Spleen (tissue), 11 donors: ENCODE measurements at regions not wholly inside any gene's neighbourhood (a gene's known extent, or its start where the extent isn't known, plus 50 kb on each side); places are given as distances from the start of the nearest gene placed in this dataset.

ENCODE experiments used
- DNase-seq: peaks from one replicate; pipeline ENCODE4 v3.0.0-alpha.2; 2020
- H3K27ac ChIP-seq, 8 donors: fragments of 200-600 bp; sonication (generic) in 7 of 8; 1 replicate in 4 of 8; 2 replicates in 4 of 8; pipeline versions ENCODE4 v1.5.0 to v1.8.0; 2016 to 2021; ENCODE audit warnings: inconsistent platforms in 4 of 8, mild to moderate bottlenecking in 4 of 8, moderate library complexity in 1 of 8
- H3K27me3 ChIP-seq, 7 donors: fragments of 200-600 bp; sonication (generic) in 6 of 7; replicated peaks in 1 of 7; 1 replicate in 4 of 7; 2 replicates in 3 of 7; pipeline versions ENCODE4 v1.5.0 to v1.8.0; 2016 to 2021; ENCODE audit warnings: inconsistent platforms in 3 of 7, mild to moderate bottlenecking in 1 of 7
- H3K36me3 ChIP-seq, 6 donors: fragments of 200-600 bp; sonication (generic) in 5 of 6; 1 replicate in 4 of 6; 2 replicates in 2 of 6; pipeline versions ENCODE4 v1.5.0 to v1.8.0; 2016 to 2021; ENCODE audit warnings: inconsistent platforms in 2 of 6
- H3K4me1 ChIP-seq, 6 donors: fragments of 200-600 bp; sonication (generic) in 5 of 6; 1 replicate in 3 of 6; 2 replicates in 3 of 6; pipeline versions ENCODE4 v1.5.0 to v1.8.0; 2016 to 2021; ENCODE audit warnings: inconsistent platforms in 3 of 6
- H3K4me3 ChIP-seq, 8 donors: fragments of 200-600 bp; sonication (generic) in 7 of 8; 1 replicate in 4 of 8; 2 replicates in 4 of 8; pipeline versions ENCODE4 v1.5.0 to v1.8.0; 2016 to 2021; ENCODE audit warnings: inconsistent platforms in 4 of 8, mild to moderate bottlenecking in 4 of 8, moderate library complexity in 2 of 8
- H3K9me3 ChIP-seq, 8 donors: fragments of 200-600 bp; sonication (generic) in 7 of 8; 1 replicate in 4 of 8; 2 replicates in 4 of 8; pipeline versions ENCODE4 v1.5.0 to v1.8.0; 2016 to 2021; ENCODE audit warnings: inconsistent platforms in 4 of 8
- POLR2A ChIP-seq, 3 donors: fragments of 450-650 bp; IDR thresholded peaks; one replicate each; pipeline ENCODE4 v1.5.1; 2017; ENCODE audit warnings: antibody characterized with exemption in 3 of 3, mild to moderate bottlenecking in 1 of 3
- POLR2AphosphoS5 ChIP-seq, 3 donors: sonication (generic); formaldehyde crosslinking; IDR thresholded peaks; one replicate each; pipeline ENCODE4 v1.5.1; 2017; ENCODE audit warnings: antibody characterized with exemption in 3 of 3
- WGBS, 5 donors: extraction: QIAGEN DNeasy Blood & Tissue Kit in 3 of 5; methylation state at CpG; one replicate each; pipeline versions ENCODE4 v1.1.5 to v1.1.7; 2013 to 2018; 5-methylcytosine and 5-hydroxymethylcytosine counted together
- intact Hi-C: fragments of 100-400 bp; cut with DNase I; formaldehyde crosslinking; loops from one replicate; pipeline ENCODE4 v1.15.0; 2023; ENCODE audit warnings: low total_unique reads
- TF ChIP-seq, protein P1 (sequence below), 11 experiments: fragments of 200-600 bp in 7 of 11; fragments of 450-650 bp in 4 of 11; sonication (generic) in 4 of 11; IDR thresholded peaks in 8 of 11; conservative IDR thresholded peaks in 3 of 11; 1 replicate in 7 of 11; 2 replicates in 4 of 11; pipeline versions ENCODE4 v1.4.0 to v1.8.0; 2016 to 2021; ENCODE audit warnings: antibody characterized with exemption in 11 of 11, inconsistent platforms in 4 of 11, mild to moderate bottlenecking in 1 of 11
- donor health status: healthy with polysubstance abuse.
- donor health status: DM: no; HTN: no; CAD: no; lungs with moderate emphysema.
- donor health status: DM: no; HTN: no; CAD: no.
- donor health status: Bipolar disorder and iron deficiency.
- donor health status: healthy.
- donor health status: DM: no; HTN: no; CAD: no.
- donor health status: DM: yes; HTN: yes; CAD: no.

DNA sequence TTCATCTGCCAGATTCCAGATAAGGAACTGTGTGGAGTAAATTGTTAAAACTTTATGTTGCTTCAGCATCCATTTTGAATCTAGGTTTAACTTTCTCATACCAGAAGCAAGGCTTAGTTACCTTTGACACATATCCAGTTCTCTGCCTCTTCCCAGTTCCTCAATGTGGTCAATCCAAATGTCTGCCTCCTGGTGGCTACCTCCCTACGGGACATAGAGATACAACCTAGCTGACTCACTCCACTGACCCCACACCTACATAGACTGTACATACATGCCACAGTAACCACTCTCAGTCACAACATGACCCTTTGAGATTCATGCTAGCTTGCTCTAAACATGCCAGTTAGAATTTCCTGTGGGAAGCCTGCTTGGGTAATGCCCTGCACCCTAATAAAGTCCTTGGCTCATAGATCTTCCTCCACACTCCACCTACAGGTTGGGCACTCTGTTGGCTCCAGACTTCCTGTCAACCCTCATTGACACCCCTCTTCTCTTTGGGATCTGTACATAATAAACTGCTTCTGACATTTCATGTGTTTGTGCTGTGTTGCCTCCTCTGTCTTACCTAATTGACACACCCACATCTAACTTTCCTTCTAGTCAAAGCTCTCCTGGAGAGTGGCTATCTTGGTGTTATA lies 278.1 kb downstream of the HTR7 start:
- Histone ChIP-seq H3K4me3 (no peak overlapping the region), H3K9me3 (no peaks in the 10 kb centered on the region), H3K27ac (no peak overlapping the region), H3K27me3 (peaks cover 0 to 11% (median 0%) of the 10 kb centered on the region in 7 donors), H3K36me3 (no peaks in the 10 kb centered on the region), H3K4me1 (no peaks in the 10 kb centered on the region)
- intact Hi-C loops: no loop called here
- no peak for DNase-seq
- no peak for TF ChIP-seq POLR2A (IDR thresholded peaks at IDR 0.05)
- TF ChIP-seq, protein P1, sequence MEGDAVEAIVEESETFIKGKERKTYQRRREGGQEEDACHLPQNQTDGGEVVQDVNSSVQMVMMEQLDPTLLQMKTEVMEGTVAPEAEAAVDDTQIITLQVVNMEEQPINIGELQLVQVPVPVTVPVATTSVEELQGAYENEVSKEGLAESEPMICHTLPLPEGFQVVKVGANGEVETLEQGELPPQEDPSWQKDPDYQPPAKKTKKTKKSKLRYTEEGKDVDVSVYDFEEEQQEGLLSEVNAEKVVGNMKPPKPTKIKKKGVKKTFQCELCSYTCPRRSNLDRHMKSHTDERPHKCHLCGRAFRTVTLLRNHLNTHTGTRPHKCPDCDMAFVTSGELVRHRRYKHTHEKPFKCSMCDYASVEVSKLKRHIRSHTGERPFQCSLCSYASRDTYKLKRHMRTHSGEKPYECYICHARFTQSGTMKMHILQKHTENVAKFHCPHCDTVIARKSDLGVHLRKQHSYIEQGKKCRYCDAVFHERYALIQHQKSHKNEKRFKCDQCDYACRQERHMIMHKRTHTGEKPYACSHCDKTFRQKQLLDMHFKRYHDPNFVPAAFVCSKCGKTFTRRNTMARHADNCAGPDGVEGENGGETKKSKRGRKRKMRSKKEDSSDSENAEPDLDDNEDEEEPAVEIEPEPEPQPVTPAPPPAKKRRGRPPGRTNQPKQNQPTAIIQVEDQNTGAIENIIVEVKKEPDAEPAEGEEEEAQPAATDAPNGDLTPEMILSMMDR (IDR thresholded peaks at IDR 0.05 in 8 of 11, conservative IDR thresholded peaks at IDR 0.05 in 3 of 11): no peak
- TF ChIP-seq POLR2AphosphoS5 (IDR thresholded peaks at IDR 0.05): no peak
- WGBS, 5 donors: 50 to 84% (median 58%) methylated on average over 1 of the region's 1 CpG

DNA sequence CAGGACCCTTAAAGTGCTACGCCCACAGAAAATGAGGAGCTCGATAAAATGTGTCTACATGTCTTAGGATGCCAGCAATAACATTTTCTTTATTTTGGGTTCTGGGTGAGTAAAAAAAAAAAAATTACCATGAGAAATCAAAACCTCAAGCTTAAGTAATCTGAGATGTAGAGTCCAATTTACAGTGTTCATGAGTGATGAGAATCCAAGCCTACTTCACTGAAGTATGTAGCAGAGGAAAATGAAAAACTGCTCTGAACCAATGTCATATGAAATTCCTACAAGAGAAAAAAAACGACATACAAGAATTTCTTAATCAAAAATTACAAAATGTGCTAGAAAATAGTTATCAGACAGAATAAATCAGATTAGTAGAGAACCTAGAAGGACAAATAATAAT lies 274.4 kb downstream of the HTR7 start:
- DNase-seq: no peak
- WGBS, 5 donors: 63 to 92% (median 76%) methylated on average over 3 of the region's 3 CpGs
- Histone ChIP-seq H3K27me3 (peaks cover 0 to 11% (median 0%) of the 10 kb centered on the region in 7 donors), H3K4me3 (no peak overlapping the region), H3K4me1 (no peaks in the 10 kb centered on the region), H3K9me3 (no peaks in the 10 kb centered on the region), H3K27ac (no peak overlapping the region), H3K36me3 (no peaks in the 10 kb centered on the region)
- TF ChIP-seq POLR2AphosphoS5 (IDR thresholded peaks at IDR 0.05): no peak
- TF ChIP-seq POLR2A (IDR thresholded peaks at IDR 0.05): no peak
- TF ChIP-seq, protein P1 (IDR thresholded peaks at IDR 0.05 in 8 of 11, conservative IDR thresholded peaks at IDR 0.05 in 3 of 11): no peak
- intact Hi-C loops: no loop called here

DNA sequence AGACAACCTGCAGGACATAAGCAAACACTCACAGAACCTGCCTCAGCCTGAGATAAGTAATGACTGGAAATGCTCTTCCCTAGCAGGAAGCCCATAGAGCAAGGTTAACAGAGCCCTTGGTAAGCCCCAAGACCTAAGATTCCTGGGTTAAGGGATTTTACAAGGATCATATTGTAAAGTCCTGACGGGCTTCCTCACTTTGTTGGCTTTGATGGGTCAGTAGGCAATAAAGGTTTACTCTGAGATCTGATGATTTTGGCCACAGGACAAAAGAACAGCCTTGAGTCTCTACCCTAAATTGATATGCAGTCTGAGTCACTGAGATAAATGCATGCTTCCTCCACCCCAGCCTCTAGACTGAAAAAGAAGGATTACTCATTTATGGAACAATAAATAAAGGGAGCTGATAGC lies 270.8 kb downstream of the HTR7 start:
- Histone ChIP-seq H3K27ac (no peak overlapping the region), H3K4me1 (no peaks in the 10 kb centered on the region), H3K27me3 (no peaks in the 10 kb centered on the region), H3K9me3 (no peaks in the 10 kb centered on the region), H3K36me3 (no peaks in the 10 kb centered on the region), H3K4me3 (no peak overlapping the region)
- DNase-seq: no peak
- WGBS, 5 donors: 33 to 71% (median 54%) methylated on average over 1 of the region's 1 CpG
- intact Hi-C loops: no loop called here
- TF ChIP-seq POLR2AphosphoS5 (IDR thresholded peaks at IDR 0.05): no peak
- TF ChIP-seq POLR2A (IDR thresholded peaks at IDR 0.05): no peak
- TF ChIP-seq, protein P1 (IDR thresholded peaks at IDR 0.05 in 8 of 11, conservative IDR thresholded peaks at IDR 0.05 in 3 of 11): no peak

DNA sequence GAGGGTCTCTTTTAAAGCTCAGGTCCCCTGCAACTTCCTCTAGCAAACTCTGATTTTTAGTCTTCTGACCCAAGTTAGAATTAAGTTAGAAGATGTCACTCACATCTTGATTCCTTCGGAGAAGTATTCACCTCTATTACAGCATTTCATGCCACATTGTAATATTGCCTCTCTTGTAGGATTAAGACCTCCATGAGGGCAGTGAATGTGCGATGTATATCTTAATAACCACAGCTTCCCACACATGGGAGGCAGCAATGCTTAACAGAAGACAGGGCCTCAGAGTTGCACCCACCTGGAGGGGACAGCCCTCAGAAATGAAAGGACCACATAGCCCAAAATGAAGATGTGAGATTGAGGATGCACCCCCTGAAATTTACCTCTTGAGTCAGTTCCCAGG lies 270.3 kb downstream of the HTR7 start:
- no peak overlapping the region for H3K27ac ChIP-seq
- H3K9me3 ChIP-seq: no peaks in the 10 kb centered on the region
- no peak for DNase-seq
- H3K36me3 ChIP-seq: no peaks in the 10 kb centered on the region
- no peaks in the 10 kb centered on the region for H3K27me3 ChIP-seq
- 85 to 93% (median 89%) methylated on average over 2 of the region's 2 CpGs for WGBS, 5 donors
- no peak overlapping the region for H3K4me3 ChIP-seq
- TF ChIP-seq, protein P1 (IDR thresholded peaks at IDR 0.05 in 8 of 11, conservative IDR thresholded peaks at IDR 0.05 in 3 of 11): no peak
- TF ChIP-seq POLR2AphosphoS5 (IDR thresholded peaks at IDR 0.05): no peak
- no peak for TF ChIP-seq POLR2A (IDR thresholded peaks at IDR 0.05)
- no peaks in the 10 kb centered on the region for H3K4me1 ChIP-seq
- intact Hi-C loops: no loop called here
